Loucy (cell line): ENCODE measurements at regions not wholly inside any gene's neighbourhood (a gene's known extent, or its start where the extent isn't known, plus 50 kb on each side); places are given as distances from the start of the nearest gene placed in this dataset.

ENCODE experiments used
- H2AFZ ChIP-seq: fragments of 200-600 bp; sonication (generic); 2 replicates; pipeline ENCODE4 v1.6.0; 2016; ENCODE audit warnings: antibody characterized with exemption, mild to moderate bottlenecking, low read length, moderate library complexity
- H3F3A ChIP-seq: fragments of 200-600 bp; 2 replicates; pipeline ENCODE4 v1.6.0; 2016; ENCODE audit warnings: antibody characterized with exemption, low read depth, mild to moderate bottlenecking
- H3K27me3 ChIP-seq: fragments of 200-600 bp; sonication (generic); 2 replicates; pipeline ENCODE4 v1.6.1; 2014; ENCODE audit warnings: low read length, mild to moderate bottlenecking; ENCODE audit not compliant: insufficient read depth, poor library complexity, severe bottlenecking
- H3K36me3 ChIP-seq: fragments of 200-600 bp; sonication (generic); 2 replicates; pipeline ENCODE4 v1.6.1; 2016; ENCODE audit warnings: low read length; ENCODE audit not compliant: insufficient read depth
- H3K4me1 ChIP-seq: fragments of 200-600 bp; sonication (generic); 2 replicates; pipeline ENCODE4 v1.5.1; 2014; ENCODE audit warnings: low read length, mild to moderate bottlenecking; ENCODE audit not compliant: insufficient read depth, poor library complexity, severe bottlenecking
- H3K4me2 ChIP-seq: fragments of 200-600 bp; sonication (generic); 2 replicates; pipeline ENCODE4 v1.6.0; 2014; ENCODE audit warnings: antibody characterized with exemption, low read length, low read depth, mild to moderate bottlenecking; ENCODE audit not compliant: poor library complexity, severe bottlenecking
- H3K4me3 ChIP-seq: fragments of 200-600 bp; sonication (generic); 2 replicates; pipeline ENCODE4 v1.5.1; 2014; ENCODE audit warnings: low read length, mild to moderate bottlenecking, mixed read lengths; ENCODE audit not compliant: poor library complexity, severe bottlenecking
- H3K79me2 ChIP-seq: fragments of 200-600 bp; sonication (generic); 2 replicates; pipeline ENCODE4 v1.6.1; 2014; ENCODE audit warnings: low read length; ENCODE audit not compliant: insufficient read depth
- H3K9ac ChIP-seq: fragments of 200-600 bp; sonication (generic); 2 replicates; pipeline ENCODE4 v1.6.0; 2014; ENCODE audit warnings: mild to moderate bottlenecking, low read depth, low read length, moderate library complexity; ENCODE audit not compliant: poor library complexity, severe bottlenecking
- H3K9me2 ChIP-seq: fragments of 200-600 bp; sonication (generic); replicated peaks from 2 replicates; pipeline ENCODE4 v1.6.1; 2016; ENCODE audit warnings: low read depth, low read length, mixed read lengths
- H3K9me3 ChIP-seq: fragments of 200-600 bp; sonication (generic); 2 replicates; pipeline ENCODE4 v1.6.1; 2014; ENCODE audit warnings: mild to moderate bottlenecking, antibody characterized with exemption, low read length, low read depth; ENCODE audit not compliant: insufficient read depth
- H4K20me1 ChIP-seq: fragments of 200-600 bp; sonication (generic); 2 replicates; pipeline ENCODE4 v1.6.0; 2014; ENCODE audit warnings: antibody characterized with exemption, low read length, mild to moderate bottlenecking; ENCODE audit not compliant: insufficient read depth, poor library complexity, severe bottlenecking
- EZH2phosphoT487 ChIP-seq: fragments of 200-600 bp; IDR thresholded peaks from 2 replicates; pipeline ENCODE4 v1.6.1; 2018; ENCODE audit warnings: antibody characterized with exemption, mild to moderate bottlenecking, moderate library complexity, borderline replicate concordance
- TF ChIP-seq, protein P1 (sequence below): fragments of 200-600 bp; sonication (generic); conservative IDR thresholded peaks from 2 replicates; pipeline ENCODE4 v1.5.1; 2014; ENCODE audit warnings: mild to moderate bottlenecking, antibody characterized with exemption, low read length

GRCh38 chr14:61961369-61961768, 199.1 kb downstream of the SNAPC1 start:
- Histone ChIP-seq H3K79me2 (no peaks in the 10 kb centered on the region), H3K4me1 (no peaks in the 10 kb centered on the region), H2AFZ (no peak overlapping the region), H3K27me3 (no peaks in the 10 kb centered on the region), H3K36me3 (no peaks in the 10 kb centered on the region), H3K9me2 (no peaks in the 10 kb centered on the region), H3F3A (no peaks in the 10 kb centered on the region), H3K9me3 (no peaks in the 10 kb centered on the region), H3K4me3 (no peak overlapping the region), H4K20me1 (no peaks in the 10 kb centered on the region), H3K9ac (no peak overlapping the region), H3K4me2 (no peak overlapping the region)
- TF ChIP-seq EZH2phosphoT487 = no peak
- TF ChIP-seq, protein P1, sequence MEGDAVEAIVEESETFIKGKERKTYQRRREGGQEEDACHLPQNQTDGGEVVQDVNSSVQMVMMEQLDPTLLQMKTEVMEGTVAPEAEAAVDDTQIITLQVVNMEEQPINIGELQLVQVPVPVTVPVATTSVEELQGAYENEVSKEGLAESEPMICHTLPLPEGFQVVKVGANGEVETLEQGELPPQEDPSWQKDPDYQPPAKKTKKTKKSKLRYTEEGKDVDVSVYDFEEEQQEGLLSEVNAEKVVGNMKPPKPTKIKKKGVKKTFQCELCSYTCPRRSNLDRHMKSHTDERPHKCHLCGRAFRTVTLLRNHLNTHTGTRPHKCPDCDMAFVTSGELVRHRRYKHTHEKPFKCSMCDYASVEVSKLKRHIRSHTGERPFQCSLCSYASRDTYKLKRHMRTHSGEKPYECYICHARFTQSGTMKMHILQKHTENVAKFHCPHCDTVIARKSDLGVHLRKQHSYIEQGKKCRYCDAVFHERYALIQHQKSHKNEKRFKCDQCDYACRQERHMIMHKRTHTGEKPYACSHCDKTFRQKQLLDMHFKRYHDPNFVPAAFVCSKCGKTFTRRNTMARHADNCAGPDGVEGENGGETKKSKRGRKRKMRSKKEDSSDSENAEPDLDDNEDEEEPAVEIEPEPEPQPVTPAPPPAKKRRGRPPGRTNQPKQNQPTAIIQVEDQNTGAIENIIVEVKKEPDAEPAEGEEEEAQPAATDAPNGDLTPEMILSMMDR = no peak

GRCh38 chr14:61963926-61964325, 201.7 kb downstream of the SNAPC1 start:
- Histone ChIP-seq H3K9me3 (no peaks in the 10 kb centered on the region), H3K4me3 (no peak overlapping the region), H3K4me1 (no peaks in the 10 kb centered on the region), H3K27me3 (no peaks in the 10 kb centered on the region), H3K4me2 (no peak overlapping the region), H3K9me2 (no peaks in the 10 kb centered on the region), H3F3A (no peaks in the 10 kb centered on the region), H3K36me3 (no peaks in the 10 kb centered on the region), H3K9ac (no peak overlapping the region), H4K20me1 (no peaks in the 10 kb centered on the region), H2AFZ (no peak overlapping the region), H3K79me2 (no peaks in the 10 kb centered on the region)
- TF ChIP-seq, protein P1 = no peak
- no peak for TF ChIP-seq EZH2phosphoT487

GRCh38 chr14:61965030-61965745, 203.0 kb downstream of the SNAPC1 start:
- Histone ChIP-seq H3K4me3 (no peak overlapping the region), H2AFZ (no peak overlapping the region), H4K20me1 (no peaks in the 10 kb centered on the region), H3K4me2 (no peak overlapping the region), H3K27me3 (no peaks in the 10 kb centered on the region), H3K9ac (no peak overlapping the region), H3K36me3 (no peaks in the 10 kb centered on the region), H3F3A (no peaks in the 10 kb centered on the region), H3K9me2 (no peaks in the 10 kb centered on the region), H3K9me3 (no peaks in the 10 kb centered on the region), H3K4me1 (no peaks in the 10 kb centered on the region), H3K79me2 (no peaks in the 10 kb centered on the region)
- TF ChIP-seq, protein P1 = no peak
- no peak for TF ChIP-seq EZH2phosphoT487
